ENCODE measurements at regions not wholly inside any gene's neighbourhood (a gene's known extent, or its start where the extent isn't known, plus 50 kb on each side); places are given as distances from the start of the nearest gene placed in this dataset.
"Not testable (repeated sequence)": the region's sequence is repeated elsewhere in the genome, so short reads cannot be mapped to it uniquely, and the experiment has no call there.

DNA sequence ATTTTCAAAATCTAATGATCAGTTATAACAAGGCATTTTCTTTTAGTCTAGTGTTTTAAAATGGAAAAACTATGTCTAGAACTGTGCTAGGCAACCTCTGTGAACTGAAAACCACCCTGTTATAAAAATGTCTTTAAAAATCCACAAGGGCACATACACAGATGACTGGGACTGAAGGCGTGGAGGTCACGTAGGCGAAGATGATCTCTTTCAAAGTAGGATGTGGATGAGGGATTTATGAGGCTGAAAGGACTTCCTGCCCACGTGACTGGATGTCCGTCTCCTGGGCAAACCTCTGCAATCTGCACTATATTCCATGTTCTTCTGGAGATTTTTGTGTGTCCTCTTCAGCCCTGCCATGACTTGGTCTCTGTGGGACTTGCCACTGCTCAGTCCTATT lies 84.2 kb upstream of the ZNF536 start:
- TF ChIP-seq CTCF (IDR thresholded peaks at IDR 0.05; ENCODE audit: insufficient read depth in 1 of 2, low read depth in 1 of 2, low read length in 1 of 2, severe bottlenecking in 1 of 2, unreplicated experiment in 1 of 2), result no peak
- Mint-ChIP-seq H3K4me3 (ENCODE audit: unreplicated experiment) (no peak overlapping the region), H3K27me3 (ENCODE audit: insufficient read depth, unreplicated experiment) (peaks cover 12% of the 10 kb centered on the region), H3K27ac (ENCODE audit: unreplicated experiment) (no peak overlapping the region), H3K36me3 (ENCODE audit: insufficient read depth, unreplicated experiment) (no peaks in the 10 kb centered on the region), H3K4me1 (ENCODE audit: low read depth, unreplicated experiment) (peaks cover 6% of the 10 kb centered on the region), H3K9me3 (ENCODE audit: unreplicated experiment) (peaks cover 11% of the 10 kb centered on the region)
- POLR2A ChIA-PET, result no interaction called here
- DNase-seq, result no peak
- Histone ChIP-seq H3K27me3 (replicated peaks; ENCODE audit: control insufficient read depth, insufficient read depth, low read length) (no peaks in the 10 kb centered on the region), H3K4me1 (no peaks in the 10 kb centered on the region), H3K4me3 (ENCODE audit: low read depth, low read length) (no peak overlapping the region), H3K9me3 (no peaks in the 10 kb centered on the region), H3K36me3 (ENCODE audit: control insufficient read depth, insufficient read depth, low read length) (no peaks in the 10 kb centered on the region)
- CTCF ChIA-PET, result no interaction called here
- BruUV-seq (replicated peaks), result no TSS peak
- intact Hi-C loops (cut with micrococcal nuclease; ENCODE audit: unreplicated experiment), result no loop called here

GRCh38 chr19:30288911-30289310 lies 83.3 kb upstream of the ZNF536 start:
- peaks cover 11% of the 10 kb centered on the region for H3K9me3 Mint-ChIP-seq (ENCODE audit: unreplicated experiment)
- no peaks in the 10 kb centered on the region for H3K4me1 Mint-ChIP-seq (ENCODE audit: low read depth, unreplicated experiment)
- H3K9me3 ChIP-seq, result no peaks in the 10 kb centered on the region
- no peaks in the 10 kb centered on the region for H3K36me3 Mint-ChIP-seq (ENCODE audit: insufficient read depth, unreplicated experiment)
- no peak for DNase-seq
- ChIA-PET POLR2A (no interaction called here), CTCF (no interaction called here)
- TF ChIP-seq CTCF (IDR thresholded peaks at IDR 0.05; ENCODE audit: insufficient read depth in 1 of 2, low read depth in 1 of 2, low read length in 1 of 2, severe bottlenecking in 1 of 2, unreplicated experiment in 1 of 2), result no peak
- no peak overlapping the region for H3K27ac Mint-ChIP-seq (ENCODE audit: unreplicated experiment)
- no peaks in the 10 kb centered on the region for H3K36me3 ChIP-seq (ENCODE audit: control insufficient read depth, insufficient read depth, low read length)
- BruUV-seq (replicated peaks), result no TSS peak
- H3K27me3 ChIP-seq (replicated peaks; ENCODE audit: control insufficient read depth, insufficient read depth, low read length), result no peaks in the 10 kb centered on the region
- H3K4me3 Mint-ChIP-seq (ENCODE audit: unreplicated experiment), result no peak overlapping the region
- H3K27me3 Mint-ChIP-seq (ENCODE audit: insufficient read depth, unreplicated experiment), result peaks cover 8% of the 10 kb centered on the region
- H3K4me1 ChIP-seq, result no peaks in the 10 kb centered on the region
- intact Hi-C loops (cut with micrococcal nuclease; ENCODE audit: unreplicated experiment), result no loop called here
- H3K4me3 ChIP-seq (ENCODE audit: low read depth, low read length), result no peak overlapping the region

DNA sequence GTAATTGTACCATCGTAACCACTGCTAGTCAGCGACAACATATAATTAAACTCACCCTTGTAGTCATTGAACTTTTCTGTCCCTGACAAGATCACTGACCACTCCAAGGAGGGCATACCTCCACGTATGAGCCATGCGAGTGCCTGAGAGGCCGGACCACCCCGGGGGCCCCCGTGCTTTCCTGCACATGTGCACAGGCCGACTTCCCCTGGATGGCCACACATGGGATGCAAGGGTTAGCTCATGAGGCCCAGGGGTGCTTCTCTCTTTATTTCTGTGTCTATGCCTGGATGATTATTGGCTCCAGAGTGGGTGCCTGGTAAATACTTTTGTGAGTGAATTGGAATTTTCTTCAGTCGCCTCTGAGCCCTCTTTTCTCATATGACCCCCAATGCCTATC lies 82.8 kb upstream of the ZNF536 start:
- H3K4me1 Mint-ChIP-seq (ENCODE audit: low read depth, unreplicated experiment), result no peaks in the 10 kb centered on the region
- BruUV-seq (replicated peaks), result no TSS peak
- no peaks in the 10 kb centered on the region for H3K36me3 Mint-ChIP-seq (ENCODE audit: insufficient read depth, unreplicated experiment)
- ChIA-PET CTCF (no interaction called here), POLR2A (no interaction called here)
- no peaks in the 10 kb centered on the region for H3K27me3 ChIP-seq (replicated peaks; ENCODE audit: control insufficient read depth, insufficient read depth, low read length)
- H3K4me1 ChIP-seq, result no peaks in the 10 kb centered on the region
- H3K36me3 ChIP-seq (ENCODE audit: control insufficient read depth, insufficient read depth, low read length), result no peaks in the 10 kb centered on the region
- no peak overlapping the region for H3K4me3 ChIP-seq (ENCODE audit: low read depth, low read length)
- TF ChIP-seq CTCF (IDR thresholded peaks at IDR 0.05; ENCODE audit: insufficient read depth in 1 of 2, low read depth in 1 of 2, low read length in 1 of 2, severe bottlenecking in 1 of 2, unreplicated experiment in 1 of 2), result no peak
- H3K9me3 ChIP-seq, result no peaks in the 10 kb centered on the region
- intact Hi-C loops (cut with micrococcal nuclease; ENCODE audit: unreplicated experiment), result no loop called here
- DNase-seq, result no peak
- peaks cover 8% of the 10 kb centered on the region for H3K27me3 Mint-ChIP-seq (ENCODE audit: insufficient read depth, unreplicated experiment)
- no peak overlapping the region for H3K27ac Mint-ChIP-seq (ENCODE audit: unreplicated experiment)
- peaks cover 11% of the 10 kb centered on the region for H3K9me3 Mint-ChIP-seq (ENCODE audit: unreplicated experiment)
- no peak overlapping the region for H3K4me3 Mint-ChIP-seq (ENCODE audit: unreplicated experiment)

DNA sequence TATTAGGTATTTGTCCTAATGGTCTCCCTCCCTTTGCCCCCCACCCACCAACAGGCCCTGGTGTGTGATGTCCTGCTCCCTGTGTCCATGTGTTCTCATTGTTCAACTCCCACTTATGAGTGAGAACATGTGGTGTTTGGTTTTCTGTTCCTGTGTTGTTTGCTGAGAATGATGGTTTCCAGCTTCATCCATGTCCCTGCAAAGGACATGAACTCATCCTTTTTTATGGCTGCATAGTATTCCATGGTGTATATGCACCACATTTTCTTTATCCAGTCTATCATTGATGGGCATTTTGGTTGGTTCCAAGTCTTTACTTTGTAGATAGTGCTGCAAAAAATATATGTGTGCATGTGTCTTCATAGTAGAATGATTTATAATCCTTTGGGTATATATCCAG lies 81.4 kb upstream of the ZNF536 start:
- H3K4me3 ChIP-seq (ENCODE audit: low read depth, low read length); DNase-seq; CTCF ChIA-PET; POLR2A ChIA-PET; H3K4me1 Mint-ChIP-seq (ENCODE audit: low read depth, unreplicated experiment); H3K27me3 ChIP-seq (replicated peaks; ENCODE audit: control insufficient read depth, insufficient read depth, low read length); H3K9me3 ChIP-seq; intact Hi-C loops (cut with micrococcal nuclease; ENCODE audit: unreplicated experiment); H3K27ac Mint-ChIP-seq (ENCODE audit: unreplicated experiment); H3K36me3 Mint-ChIP-seq (ENCODE audit: insufficient read depth, unreplicated experiment); H3K36me3 ChIP-seq (ENCODE audit: control insufficient read depth, insufficient read depth, low read length); BruUV-seq (replicated peaks); H3K4me3 Mint-ChIP-seq (ENCODE audit: unreplicated experiment); H3K4me1 ChIP-seq: not testable (repeated sequence)
- H3K9me3 Mint-ChIP-seq (ENCODE audit: unreplicated experiment), result peaks cover 11% of the 10 kb centered on the region
- peaks cover 11% of the 10 kb centered on the region for H3K27me3 Mint-ChIP-seq (ENCODE audit: insufficient read depth, unreplicated experiment)
